CD4-positive, alpha-beta T cell treated with Interferon alpha-2 for 1 hour (primary cell): ENCODE measurements at regions not wholly inside any gene's neighbourhood (a gene's known extent, or its start where the extent isn't known, plus 50 kb on each side); places are given as distances from the start of the nearest gene placed in this dataset.

Experiments used
- DNase-seq, 2 donors: peaks; one replicate each; pipeline ENCODE4 v3.0.0-alpha.2; 2020 to 2022

DNA sequence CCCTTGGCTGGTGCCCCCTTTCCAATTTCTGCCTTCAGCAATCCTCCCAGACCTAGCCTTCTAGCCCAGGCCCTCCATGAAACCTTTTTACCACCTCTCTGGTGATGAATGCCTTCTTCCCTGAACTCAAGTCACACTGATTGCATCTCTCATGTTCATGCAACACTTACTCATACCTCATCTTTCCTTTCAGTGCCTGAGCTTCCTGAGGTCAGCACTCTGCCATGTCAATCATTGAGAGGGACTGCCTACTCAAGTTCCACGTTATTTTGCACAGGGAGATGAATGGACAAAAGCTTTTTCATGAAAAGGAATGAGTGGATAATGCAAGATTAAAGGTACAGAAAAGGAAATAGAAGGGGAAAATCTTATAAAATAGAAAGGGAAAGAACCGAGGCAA lies 60.1 kb upstream of the PLEKHG1 start:
- no peak for DNase-seq

DNA sequence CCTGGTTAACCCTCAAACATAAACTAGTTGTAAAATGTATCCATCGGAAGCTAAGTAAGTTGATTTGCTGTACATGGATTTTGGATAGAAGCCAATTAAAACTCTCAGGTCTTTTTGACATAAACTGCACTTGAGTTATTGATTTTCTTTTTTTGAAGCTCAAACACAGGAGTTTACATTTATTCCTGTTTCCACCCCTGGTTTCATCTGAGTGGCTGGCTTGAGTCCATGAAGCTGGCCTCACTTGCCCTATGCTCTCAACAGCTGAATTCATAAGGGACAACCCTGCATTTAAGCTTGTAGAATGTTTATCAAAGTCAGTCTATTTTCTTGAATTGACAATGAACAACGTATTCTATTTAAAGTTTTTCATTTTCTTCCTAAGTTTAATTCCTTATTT lies 58.1 kb upstream of the PLEKHG1 start:
- no peak for DNase-seq

DNA sequence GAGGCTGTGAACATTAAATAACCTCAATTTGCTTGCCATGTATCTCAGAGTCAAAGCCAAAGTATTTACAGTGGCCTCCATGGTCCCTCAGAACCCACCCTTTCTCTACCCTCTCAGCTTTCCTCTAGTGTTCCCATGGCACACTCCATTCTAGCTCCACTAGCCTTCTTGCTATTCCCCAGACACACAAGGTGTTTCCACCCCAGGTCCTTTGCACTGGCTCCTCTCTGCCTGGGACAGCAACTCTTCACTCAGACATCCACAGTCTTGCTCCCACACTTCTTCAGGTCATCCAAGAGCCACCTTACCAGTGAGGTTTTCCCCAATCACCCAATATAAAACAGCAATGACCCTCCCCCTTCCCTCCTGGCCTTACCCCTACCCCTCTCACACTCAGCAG lies 56.5 kb upstream of the PLEKHG1 start:
- no peak for DNase-seq

DNA sequence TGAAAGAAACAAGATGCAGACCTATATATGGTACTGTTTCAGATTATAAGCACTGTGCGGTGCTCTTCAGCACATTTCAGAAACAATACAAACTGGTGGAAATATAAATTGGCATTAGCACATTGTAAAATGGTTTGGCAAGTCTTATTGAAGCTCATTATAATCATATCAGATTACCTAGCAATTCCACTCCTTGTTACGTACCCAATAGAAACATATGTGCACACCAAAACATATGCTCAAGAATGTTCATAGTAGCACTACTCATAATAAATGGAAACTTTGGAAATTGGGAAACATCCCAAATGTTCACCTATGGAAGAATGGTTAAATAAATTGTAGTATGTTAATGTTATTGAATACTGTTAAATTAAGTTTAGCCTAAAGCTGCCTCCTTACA lies 54.9 kb upstream of the PLEKHG1 start:
- no peak for DNase-seq

DNA sequence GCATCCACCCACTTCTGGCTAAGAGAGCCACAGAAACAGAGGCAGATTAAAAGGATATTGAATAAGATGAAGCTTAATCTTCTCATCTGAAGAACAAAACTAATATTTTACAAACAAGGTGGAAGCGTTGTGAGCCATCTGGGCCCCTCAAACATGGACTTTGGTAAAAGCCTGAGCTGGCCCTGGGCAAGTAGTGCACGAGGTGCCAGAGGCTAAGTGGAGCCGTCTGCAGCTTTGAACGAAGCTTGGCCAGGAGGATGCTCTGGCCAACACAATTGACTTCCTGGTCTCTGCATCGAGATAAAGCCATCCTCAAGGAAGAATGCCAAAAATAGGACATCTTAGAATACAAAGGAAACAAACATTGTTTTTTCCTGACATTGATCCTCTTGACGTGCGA lies 53.2 kb upstream of the PLEKHG1 start:
- no peak for DNase-seq

DNA sequence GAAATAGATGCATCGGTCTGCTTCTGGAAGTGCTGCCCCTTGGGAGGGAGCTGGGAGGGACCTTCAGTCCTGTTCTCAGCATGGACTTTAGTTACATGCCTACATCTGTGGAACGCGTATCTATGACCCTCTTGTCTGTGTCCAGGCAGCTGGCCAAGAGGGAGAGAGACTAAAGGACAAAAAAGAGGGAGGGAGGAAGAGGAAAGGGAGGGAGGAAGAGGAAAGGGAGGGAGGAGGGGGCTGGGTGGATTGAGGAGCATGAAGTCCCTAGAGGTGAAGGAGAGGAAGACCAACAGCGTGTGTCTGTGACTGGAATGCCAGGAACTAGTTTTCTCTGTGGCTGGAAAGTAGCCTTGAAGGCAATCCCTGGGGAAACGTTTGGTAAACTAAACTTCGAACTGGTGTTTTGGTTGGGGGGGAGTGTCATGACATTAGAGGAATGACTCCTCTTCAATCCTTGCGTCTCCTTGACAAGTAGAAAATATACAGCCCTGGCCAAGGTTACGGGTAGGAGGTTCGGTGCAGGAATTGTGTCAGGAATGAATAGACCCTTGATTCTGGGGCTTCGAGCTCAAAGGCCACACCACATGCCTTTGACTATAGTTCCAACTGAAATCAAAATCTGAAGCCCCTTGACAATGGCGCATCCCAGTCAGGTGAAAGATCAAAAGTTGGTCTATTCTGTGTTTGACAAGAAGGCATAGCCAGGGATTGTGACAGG lies 52.0 kb upstream of the PLEKHG1 start:
- no peak for DNase-seq

DNA sequence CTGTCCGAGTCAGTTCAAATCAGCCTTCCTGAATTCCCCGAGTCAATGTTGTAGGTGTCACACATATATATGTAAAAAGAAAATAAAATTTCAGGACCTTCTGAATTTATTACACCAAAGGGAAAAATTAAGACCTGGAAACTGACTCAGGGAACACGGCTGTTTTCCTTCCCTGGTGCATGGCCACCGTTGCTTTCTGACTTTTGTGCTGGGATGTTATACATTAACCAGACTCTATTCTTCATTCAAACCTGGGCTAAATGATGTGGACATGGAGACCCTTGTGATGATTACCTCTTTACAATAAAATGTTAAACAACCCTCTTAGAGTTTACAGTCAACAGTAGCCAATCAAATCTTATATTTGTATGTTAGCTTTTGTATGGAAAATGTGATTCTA lies 51.4 kb upstream of the PLEKHG1 start:
- DNase-seq: no peak

DNA sequence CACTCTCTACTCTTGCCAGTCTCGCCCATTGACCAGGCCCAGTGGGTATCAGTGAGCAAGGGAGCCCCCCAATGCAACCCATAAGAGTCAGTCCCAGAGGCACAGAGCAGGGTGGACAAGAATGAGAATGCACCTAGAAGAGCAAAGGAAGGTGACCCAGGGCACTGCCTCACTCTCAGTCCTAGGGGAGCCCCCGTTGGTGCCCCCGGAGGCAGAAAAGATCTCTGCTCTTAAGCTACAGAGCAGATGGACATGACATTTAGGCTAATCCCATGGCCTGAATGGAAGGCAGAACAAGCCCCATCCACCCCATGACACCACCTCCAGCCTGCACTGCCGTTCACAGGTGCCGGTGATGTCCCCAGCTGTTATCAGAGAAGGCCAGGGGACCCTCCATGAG lies 50.7 kb upstream of the PLEKHG1 start:
- DNase-seq: no peak

DNA sequence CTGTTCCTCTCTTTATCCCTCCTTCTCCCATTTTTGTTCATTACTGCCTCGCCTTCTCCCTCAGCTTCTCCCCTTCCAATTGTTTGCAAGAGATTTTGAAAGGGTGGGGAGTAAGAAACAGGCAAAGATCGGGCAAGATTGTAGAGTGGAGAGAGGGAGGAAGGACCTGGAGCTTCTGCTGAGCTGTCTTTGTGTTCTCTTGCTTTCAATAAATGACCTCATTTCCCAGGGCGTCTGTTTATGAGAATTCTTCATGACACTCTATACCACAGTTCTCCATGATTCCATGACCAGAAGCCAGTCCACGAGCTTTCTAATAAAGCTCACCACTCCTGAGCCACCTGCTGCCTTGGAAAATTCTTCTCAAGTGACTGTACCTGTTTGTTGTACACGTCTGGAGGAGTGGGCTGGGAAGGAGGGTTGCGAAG lies 50.0 kb upstream of the PLEKHG1 start:
- DNase-seq: no peak
